ENCODE measurements at regions not wholly inside any gene's neighbourhood (a gene's known extent, or its start where the extent isn't known, plus 50 kb on each side); places are given as distances from the start of the nearest gene placed in this dataset.

DNA sequence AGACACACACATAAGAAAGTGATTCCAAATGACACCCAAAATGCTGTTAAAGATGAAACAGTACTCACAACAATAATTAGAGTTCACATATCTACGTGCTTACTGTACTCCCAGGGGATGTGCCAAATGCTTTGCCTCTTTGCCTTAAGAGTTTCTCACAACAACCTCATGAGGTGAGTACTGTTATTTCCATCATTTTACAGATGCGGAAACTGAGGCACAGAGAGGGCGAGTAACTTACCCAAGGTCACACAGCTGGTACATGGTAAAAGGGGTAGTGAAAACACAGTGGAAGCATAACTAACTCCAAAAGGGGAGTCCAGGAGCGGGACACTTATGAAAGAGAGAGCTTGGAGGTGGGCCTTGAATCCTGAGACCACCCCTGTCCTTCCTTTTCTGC lies 171.8 kb downstream of the ACTL8 start:
- TF ChIP-seq, protein P1, sequence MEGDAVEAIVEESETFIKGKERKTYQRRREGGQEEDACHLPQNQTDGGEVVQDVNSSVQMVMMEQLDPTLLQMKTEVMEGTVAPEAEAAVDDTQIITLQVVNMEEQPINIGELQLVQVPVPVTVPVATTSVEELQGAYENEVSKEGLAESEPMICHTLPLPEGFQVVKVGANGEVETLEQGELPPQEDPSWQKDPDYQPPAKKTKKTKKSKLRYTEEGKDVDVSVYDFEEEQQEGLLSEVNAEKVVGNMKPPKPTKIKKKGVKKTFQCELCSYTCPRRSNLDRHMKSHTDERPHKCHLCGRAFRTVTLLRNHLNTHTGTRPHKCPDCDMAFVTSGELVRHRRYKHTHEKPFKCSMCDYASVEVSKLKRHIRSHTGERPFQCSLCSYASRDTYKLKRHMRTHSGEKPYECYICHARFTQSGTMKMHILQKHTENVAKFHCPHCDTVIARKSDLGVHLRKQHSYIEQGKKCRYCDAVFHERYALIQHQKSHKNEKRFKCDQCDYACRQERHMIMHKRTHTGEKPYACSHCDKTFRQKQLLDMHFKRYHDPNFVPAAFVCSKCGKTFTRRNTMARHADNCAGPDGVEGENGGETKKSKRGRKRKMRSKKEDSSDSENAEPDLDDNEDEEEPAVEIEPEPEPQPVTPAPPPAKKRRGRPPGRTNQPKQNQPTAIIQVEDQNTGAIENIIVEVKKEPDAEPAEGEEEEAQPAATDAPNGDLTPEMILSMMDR (IDR thresholded peaks at IDR 0.05; ENCODE audit: low read depth, low read length) = no peak
- TF ChIP-seq, protein P2, sequence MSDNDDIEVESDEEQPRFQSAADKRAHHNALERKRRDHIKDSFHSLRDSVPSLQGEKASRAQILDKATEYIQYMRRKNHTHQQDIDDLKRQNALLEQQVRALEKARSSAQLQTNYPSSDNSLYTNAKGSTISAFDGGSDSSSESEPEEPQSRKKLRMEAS (IDR thresholded peaks at IDR 0.05; ENCODE audit: low read depth, low read length) = no peak
